IPS-20b (cell line): ENCODE measurements at regions not wholly inside any gene's neighbourhood (a gene's known extent, or its start where the extent isn't known, plus 50 kb on each side); places are given as distances from the start of the nearest gene placed in this dataset.

Source experiments
- H3K27ac ChIP-seq: one replicate; pipeline ENCODE4 v1.5.1; 2013; ENCODE audit warnings: low read length
- H3K27me3 ChIP-seq: 2 replicates; pipeline ENCODE4 v1.6.1; 2013; ENCODE audit warnings: mild to moderate bottlenecking, low read length, inconsistent platforms; ENCODE audit not compliant: insufficient read depth
- H3K36me3 ChIP-seq: 2 replicates; pipeline ENCODE4 v1.6.1; 2013; ENCODE audit warnings: low read depth, mild to moderate bottlenecking, inconsistent platforms, low read length, moderate library complexity; ENCODE audit not compliant: insufficient read depth
- H3K4me1 ChIP-seq: 2 replicates; pipeline ENCODE4 v1.6.1; 2013; ENCODE audit warnings: mild to moderate bottlenecking, control low read depth, inconsistent platforms, low read length, moderate library complexity; ENCODE audit not compliant: insufficient read depth
- H3K4me3 ChIP-seq: 2 replicates; pipeline ENCODE4 v1.5.1; 2013; ENCODE audit warnings: mild to moderate bottlenecking, low read length, inconsistent platforms
- H3K9ac ChIP-seq: 2 replicates; pipeline ENCODE4 v1.6.1; 2013; ENCODE audit warnings: low read depth, mild to moderate bottlenecking, inconsistent platforms, low read length, moderate library complexity
- H3K9me3 ChIP-seq: 2 replicates; pipeline ENCODE4 v1.6.1; 2013; ENCODE audit warnings: mild to moderate bottlenecking, low read depth, low read length, inconsistent platforms; ENCODE audit not compliant: insufficient read depth

DNA sequence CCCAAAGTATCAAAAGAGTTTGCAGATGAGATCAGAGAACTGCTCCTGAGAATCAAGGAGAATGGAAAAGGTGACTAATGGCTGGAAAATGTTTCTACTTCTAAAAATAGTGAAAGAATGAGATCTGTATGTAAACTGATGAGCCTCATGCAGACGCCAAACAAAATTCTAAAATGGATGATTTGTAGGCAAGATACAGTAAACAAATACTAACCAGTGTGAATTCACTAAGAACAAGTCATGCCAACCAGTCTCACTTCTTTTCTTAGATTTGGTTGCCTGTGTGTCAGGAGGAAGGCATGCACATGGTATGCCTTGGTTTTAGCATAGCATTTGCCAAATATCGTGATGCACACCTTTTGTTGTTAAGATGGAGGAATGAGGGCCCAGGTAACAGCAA lies 94.9 kb upstream of the PIK3CG start:
- Histone ChIP-seq H3K27me3 (no peaks in the 10 kb centered on the region), H3K36me3 (no peaks in the 10 kb centered on the region), H3K4me1 (no peaks in the 10 kb centered on the region), H3K27ac (no peak overlapping the region), H3K4me3 (no peak overlapping the region), H3K9ac (no peak overlapping the region), H3K9me3 (no peaks in the 10 kb centered on the region)

DNA sequence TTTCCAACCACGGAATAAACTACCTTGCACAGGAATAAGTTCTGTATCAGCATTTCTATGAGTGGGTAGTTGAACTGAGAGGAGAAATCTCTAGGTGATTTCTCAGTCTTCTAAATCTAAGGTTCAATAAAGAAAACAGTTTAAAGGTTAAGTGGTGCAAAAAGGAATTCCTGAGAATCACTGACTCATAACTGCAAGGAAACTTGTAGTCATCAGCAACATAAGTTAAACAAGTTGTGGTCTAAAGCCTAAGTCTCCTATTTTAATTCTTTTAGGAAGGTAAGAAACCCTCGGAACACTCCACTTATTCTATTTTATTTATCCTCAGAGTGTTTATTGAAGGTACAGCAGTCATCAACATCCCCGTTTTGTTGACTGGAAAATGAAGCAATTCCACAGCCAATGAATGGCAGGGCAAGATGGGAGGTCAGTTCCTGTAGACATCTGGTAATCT lies 92.4 kb upstream of the PIK3CG start:
- Histone ChIP-seq H3K27ac (no peak overlapping the region), H3K9ac (no peak overlapping the region)

GRCh38 chr7:106773228-106773627 lies 91.9 kb upstream of the PIK3CG start:
- no peak overlapping the region for H3K9ac ChIP-seq
- H3K27ac ChIP-seq = no peak overlapping the region
- H3K4me3 ChIP-seq = no peak overlapping the region
- H3K27me3 ChIP-seq = no peaks in the 10 kb centered on the region
- no peaks in the 10 kb centered on the region for H3K36me3 ChIP-seq
- H3K4me1 ChIP-seq = no peaks in the 10 kb centered on the region; the same call in 1 of the 2 replicates
- no peaks in the 10 kb centered on the region for H3K9me3 ChIP-seq

More for the DNA sequence above, 92.4 kb upstream of the PIK3CG start:
- no peaks in the 10 kb centered on the region for H3K36me3 ChIP-seq
- no peak overlapping the region for H3K4me3 ChIP-seq
- no peaks in the 10 kb centered on the region for H3K9me3 ChIP-seq
- H3K4me1 ChIP-seq = no peaks in the 10 kb centered on the region; the same call in 1 of the 2 replicates
- no peaks in the 10 kb centered on the region for H3K27me3 ChIP-seq

DNA sequence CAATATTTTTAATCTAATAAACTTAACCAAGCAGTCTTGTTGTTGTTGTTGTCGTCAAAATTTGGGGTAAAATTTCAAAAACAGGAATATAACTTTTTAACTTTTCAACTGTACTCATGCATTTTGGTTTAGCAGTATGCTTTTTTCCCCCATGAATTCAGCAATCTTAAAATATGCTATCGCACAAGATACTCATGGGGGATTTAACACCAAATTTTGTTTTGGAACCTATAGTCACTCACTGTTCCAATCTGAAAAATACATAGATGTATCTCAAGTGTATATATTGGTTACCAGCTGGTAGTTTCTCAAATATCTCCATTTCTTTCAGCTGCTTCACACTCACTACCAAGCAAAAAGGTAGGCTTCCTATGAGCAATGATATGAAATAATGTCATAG lies 91.4 kb upstream of the PIK3CG start:
- Histone ChIP-seq H3K27ac (no peak overlapping the region), H3K4me1 (no peaks in the 10 kb centered on the region; the same call in 1 of the 2 replicates), H3K9me3 (no peaks in the 10 kb centered on the region), H3K9ac (no peak overlapping the region), H3K4me3 (no peak overlapping the region), H3K36me3 (no peaks in the 10 kb centered on the region), H3K27me3 (no peaks in the 10 kb centered on the region)

GRCh38 chr7:106774213-106774767 lies 90.8 kb upstream of the PIK3CG start:
- no peaks in the 10 kb centered on the region for H3K9me3 ChIP-seq
- no peaks in the 10 kb centered on the region; the same call in 1 of the 2 replicates for H3K4me1 ChIP-seq
- H3K27me3 ChIP-seq = no peaks in the 10 kb centered on the region
- no peak overlapping the region for H3K9ac ChIP-seq
- H3K36me3 ChIP-seq = no peaks in the 10 kb centered on the region
- no peak overlapping the region for H3K27ac ChIP-seq
- H3K4me3 ChIP-seq = no peak overlapping the region

GRCh38 chr7:106774768-106775551 lies 90.1 kb upstream of the PIK3CG start:
- H3K9me3 ChIP-seq = no peaks in the 10 kb centered on the region
- H3K27me3 ChIP-seq = no peaks in the 10 kb centered on the region
- H3K9ac ChIP-seq = no peak overlapping the region
- H3K36me3 ChIP-seq = no peaks in the 10 kb centered on the region
- H3K4me1 ChIP-seq = no peaks in the 10 kb centered on the region; the same call in 1 of the 2 replicates
- no peak overlapping the region for H3K4me3 ChIP-seq
- no peak overlapping the region for H3K27ac ChIP-seq

DNA sequence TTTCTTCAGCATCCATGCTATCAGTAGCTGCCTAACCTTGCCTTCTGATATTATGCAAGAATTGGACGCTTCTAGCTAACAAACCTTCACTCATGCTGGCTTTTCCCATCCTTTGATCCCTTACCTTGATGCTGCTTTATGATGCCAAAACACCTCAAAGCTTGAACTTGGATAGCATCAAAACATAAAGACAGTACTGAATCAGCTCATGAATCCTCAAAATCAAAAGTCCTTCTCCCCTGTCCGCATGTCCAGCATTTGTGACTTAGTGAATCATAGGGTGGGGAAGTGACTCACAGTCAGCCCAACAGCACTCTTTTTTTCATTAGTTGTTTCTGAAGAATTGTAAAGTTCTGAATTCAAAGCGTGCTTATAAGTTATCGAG lies 89.5 kb upstream of the PIK3CG start:
- no peaks in the 10 kb centered on the region for H3K9me3 ChIP-seq
- no peak overlapping the region for H3K4me3 ChIP-seq
- H3K27me3 ChIP-seq = no peaks in the 10 kb centered on the region
- no peaks in the 10 kb centered on the region for H3K36me3 ChIP-seq
- H3K27ac ChIP-seq = no peak overlapping the region
- H3K4me1 ChIP-seq = no peaks in the 10 kb centered on the region; the same call in 1 of the 2 replicates
- H3K9ac ChIP-seq = no peak overlapping the region

DNA sequence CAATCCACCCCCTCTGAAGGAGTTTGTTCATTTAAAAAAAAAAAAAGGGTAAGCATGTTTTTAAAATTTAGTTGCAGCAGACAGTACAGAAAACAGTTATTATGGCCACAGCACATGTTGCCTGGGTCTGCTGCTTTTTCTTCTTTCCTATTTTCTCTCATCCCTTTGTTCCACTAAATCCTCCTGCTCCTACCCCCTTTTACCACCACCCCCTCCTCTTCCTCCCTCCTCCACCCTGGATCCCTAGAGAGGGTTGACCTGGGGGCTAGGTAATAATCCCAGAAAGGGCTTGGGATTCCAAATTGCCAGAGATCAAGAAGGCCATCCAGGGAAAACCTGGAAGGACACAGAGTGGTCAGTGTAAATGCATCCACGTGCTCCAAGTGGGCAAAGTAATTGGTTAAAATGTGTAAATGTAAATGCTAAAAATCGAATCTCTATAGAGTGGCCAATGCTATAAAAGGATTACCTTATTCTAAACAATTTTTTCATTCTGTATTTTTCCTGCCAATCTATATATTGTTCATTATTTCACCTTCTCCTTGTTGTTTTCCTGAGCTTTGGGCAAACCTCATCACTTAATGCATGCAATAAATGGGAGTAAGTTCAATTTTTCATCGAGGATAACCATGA lies 89.0 kb upstream of the PIK3CG start:
- Histone ChIP-seq H3K9me3 (no peaks in the 10 kb centered on the region), H3K27me3 (no peaks in the 10 kb centered on the region), H3K9ac (no peak overlapping the region), H3K27ac (no peak overlapping the region), H3K4me3 (no peak overlapping the region), H3K36me3 (no peaks in the 10 kb centered on the region), H3K4me1 (no peaks in the 10 kb centered on the region; the same call in 1 of the 2 replicates)

DNA sequence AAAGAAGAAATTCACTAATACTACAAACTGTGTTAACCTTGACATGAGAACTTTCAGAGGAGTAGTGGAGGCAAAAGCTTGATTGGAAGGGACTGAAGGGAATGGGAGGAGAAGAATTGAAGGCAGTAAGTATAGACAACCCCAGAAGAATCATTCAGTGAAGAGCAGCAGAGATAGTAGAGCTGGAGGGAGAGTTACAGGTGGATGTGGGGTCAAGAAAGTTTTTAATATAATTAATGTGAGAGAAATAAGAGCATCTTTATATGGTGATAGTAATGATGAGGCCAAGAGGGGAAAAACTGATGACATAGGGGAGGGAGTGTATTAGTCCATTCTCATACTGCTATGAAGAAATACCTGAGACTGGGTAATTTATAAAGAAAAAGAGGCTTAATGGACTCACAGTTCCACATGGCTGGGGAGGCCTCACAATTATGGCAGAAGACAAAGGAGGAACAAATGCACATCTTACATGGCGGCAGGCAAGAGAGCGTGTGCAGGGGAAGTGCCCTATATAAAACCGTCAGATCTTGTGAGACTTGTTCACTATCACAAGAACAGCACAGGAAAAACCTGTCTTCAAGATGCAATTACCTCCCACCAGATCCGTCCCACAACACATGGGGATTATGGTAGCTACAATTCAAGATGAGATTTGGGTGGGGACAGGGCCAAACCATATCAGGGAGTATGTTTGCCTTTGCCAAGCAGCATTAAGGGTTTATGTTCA lies 88.3 kb upstream of the PIK3CG start:
- Histone ChIP-seq H3K27me3 (no peaks in the 10 kb centered on the region), H3K4me1 (no peaks in the 10 kb centered on the region; the same call in 1 of the 2 replicates), H3K9me3 (no peaks in the 10 kb centered on the region), H3K27ac (no peak overlapping the region), H3K36me3 (no peaks in the 10 kb centered on the region), H3K9ac (no peak overlapping the region), H3K4me3 (no peak overlapping the region)

DNA sequence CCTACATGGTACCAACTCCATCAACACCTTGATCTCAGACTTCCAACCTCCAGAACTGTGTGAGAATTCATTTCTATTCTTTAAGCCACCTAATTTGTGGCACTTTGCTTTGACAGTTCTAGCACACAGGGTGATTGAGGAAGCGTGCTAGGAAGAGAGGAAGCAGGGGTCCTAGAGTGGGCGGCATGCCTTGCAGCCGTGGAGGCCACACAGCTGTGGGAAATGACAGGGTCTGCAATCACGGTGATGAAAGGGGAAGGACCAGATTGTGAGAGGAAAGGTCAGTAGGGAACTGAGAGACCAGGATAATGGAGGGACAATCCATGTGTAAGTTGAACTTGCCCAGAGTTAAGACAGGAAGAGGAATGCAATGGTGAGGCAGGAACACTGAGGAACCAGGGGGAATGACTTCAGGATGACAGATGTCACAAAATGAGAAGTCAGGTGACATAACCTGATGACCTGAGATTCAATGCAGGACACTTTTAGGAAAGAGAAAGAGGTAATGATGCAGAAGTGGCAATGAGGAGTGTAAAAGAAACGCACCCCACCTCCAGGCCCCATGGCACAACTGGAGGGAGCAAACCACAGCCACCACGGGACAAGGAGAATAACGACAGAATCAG lies 87.3 kb upstream of the PIK3CG start:
- Histone ChIP-seq H3K9ac (no peak overlapping the region), H3K4me3 (no peak overlapping the region), H3K27ac (no peak overlapping the region), H3K4me1 (no peaks in the 10 kb centered on the region; the same call in 1 of the 2 replicates), H3K36me3 (no peaks in the 10 kb centered on the region), H3K27me3 (no peaks in the 10 kb centered on the region), H3K9me3 (no peaks in the 10 kb centered on the region)

- Histone ChIP-seq H3K9me3 (no peaks in the 10 kb centered on the region), H3K4me3 (no peak overlapping the region), H3K27me3 (no peaks in the 10 kb centered on the region), H3K4me1 (no peaks in the 10 kb centered on the region; the same call in 1 of the 2 replicates), H3K27ac (no peak overlapping the region), H3K36me3 (no peaks in the 10 kb centered on the region), H3K9ac (no peak overlapping the region)
Observed at GRCh38 chr7:106778656-106779250, 86.3 kb upstream of the PIK3CG start.
